ENCODE measurements at regions not wholly inside any gene's neighbourhood (a gene's known extent, or its start where the extent isn't known, plus 50 kb on each side); places are given as distances from the start of the nearest gene placed in this dataset.

DNA sequence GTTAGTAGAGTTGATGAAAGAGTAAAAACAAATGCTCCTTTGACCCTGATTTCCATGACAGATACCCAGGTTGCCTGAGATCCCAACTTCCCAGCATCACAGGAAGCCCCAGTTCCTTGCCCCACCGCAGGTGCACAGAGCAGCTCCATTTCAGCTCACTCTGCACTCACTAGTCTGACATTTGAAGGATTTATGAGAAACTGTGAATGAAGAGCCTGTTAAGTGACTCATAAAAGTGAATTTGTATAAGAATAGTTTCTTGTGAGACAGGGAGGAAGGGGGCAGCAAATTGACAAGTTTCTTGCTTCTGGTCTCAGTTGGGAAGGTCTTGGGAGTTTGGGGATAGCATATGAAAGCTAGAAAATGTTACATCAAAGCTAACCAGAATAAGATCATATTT lies 248.7 kb upstream of the ATP5MC3 start:
- Histone ChIP-seq H4K91ac (replicated peaks; ENCODE audit: insufficient read length, low read length) (no peak overlapping the region), H2AK5ac (ENCODE audit: low read depth, low read length) (no peak overlapping the region), H3K79me1 (ENCODE audit: low read depth, low read length) (no peaks in the 10 kb centered on the region), H2AFZ (ENCODE audit: low read length) (no peak overlapping the region), H3K18ac (ENCODE audit: extremely low read depth, low read length) (no peak overlapping the region), H3K27me3 (replicated peaks in 1 of 4; ENCODE audit: control insufficient read depth in 3 of 4, extremely low read depth in 1 of 4, insufficient read depth in 3 of 4, low read length in 3 of 4) (no peaks in the 10 kb centered on the region), H2BK120ac (replicated peaks; ENCODE audit: low read depth, low read length) (no peak overlapping the region), H3K36me3 (ENCODE audit: control insufficient read depth in 2 of 4, insufficient read depth in 4 of 4, low read length in 3 of 4) (no peaks in the 10 kb centered on the region; a peak in 1 of 8 replicates), H2BK5ac (ENCODE audit: low read depth, low read length) (no peak overlapping the region), H4K20me1 (replicated peaks in 1 of 2; ENCODE audit: control insufficient read depth in 1 of 2, insufficient read depth in 2 of 2, low read length in 2 of 2) (no peaks in the 10 kb centered on the region), H3K23ac (ENCODE audit: insufficient read length) (no peak overlapping the region), H3K9me3 (ENCODE audit: insufficient read depth in 2 of 2, low read depth in 1 of 2, low read length in 1 of 2) (peaks cover 4 to 9% of the 10 kb centered on the region in 2 experiments; a peak in 3 of 4 replicates), H3K9ac (replicated peaks in 1 of 4; ENCODE audit: extremely low read depth in 1 of 4, low read depth in 3 of 4, low read length in 3 of 4) (no peak overlapping the region), H3K56ac (replicated peaks; ENCODE audit: insufficient read length, low read depth, low read length) (no peak overlapping the region), H2BK15ac (ENCODE audit: low read length) (no peak overlapping the region), H3K4ac (replicated peaks; ENCODE audit: insufficient read length, low read depth, low read length) (no peak overlapping the region), H4K8ac (ENCODE audit: extremely low read depth, insufficient read depth, low read length) (no peak overlapping the region), H4K5ac (ENCODE audit: insufficient read length, low read depth, low read length) (no peak overlapping the region), H3K79me2 (ENCODE audit: control insufficient read depth in 1 of 2, insufficient read depth in 2 of 2, low read length in 2 of 2) (no peaks in the 10 kb centered on the region), H3K14ac (ENCODE audit: insufficient read length) (no peak overlapping the region), H3K23me2 (ENCODE audit: low read depth, low read length) (no peaks in the 10 kb centered on the region), H3K4me1 (replicated peaks in 1 of 4; ENCODE audit: control insufficient read depth in 3 of 4, insufficient read depth in 4 of 4, low read length in 3 of 4) (no peaks in the 10 kb centered on the region), H2BK20ac (ENCODE audit: low read length) (no peak overlapping the region), H3K4me3 (ENCODE audit: extremely low read depth in 1 of 4, insufficient read depth in 2 of 4, low read depth in 3 of 4, low read length in 4 of 4) (no peak overlapping the region), H3K27ac (ENCODE audit: low read depth, low read length) (no peak overlapping the region), H2BK12ac (ENCODE audit: low read depth, low read length) (no peak overlapping the region), H3K4me2 (ENCODE audit: insufficient read depth in 1 of 2, low read depth in 2 of 2, low read length in 2 of 2) (no peak overlapping the region)
- ChIA-PET POLR2A (ENCODE audit: partially characterized antibody) (no interaction called here), CTCF (ENCODE audit: partially characterized antibody) (interaction anchor here (1.9 to 2.6 kb wide), 2 partner anchors 11 to 15 kb away, joined by 8 to 9 read pairs; no protein-coding TSS in a partner anchor)
- 93% methylated on average over 1 of the region's 1 CpG; no CpG with 5 or more reads in 1 of the 2 experiments for WGBS, 2 experiments (ENCODE audit: extremely low coverage in 1 of 2, insufficient coverage in 1 of 2, insufficient read length in 1 of 2, insufficient replicate concordance in 2 of 2, low coverage in 1 of 2, low lambda C conversion rate in 2 of 2, missing lambda C conversion rate in 1 of 2)
- FAIRE-seq (no peak), DNase-seq (ENCODE audit: low read depth in 1 of 2, low spot score in 2 of 2) (no peak)
- TF ChIP-seq PHF8 (conservative IDR thresholded peaks at IDR 0.05; ENCODE audit: low read depth, low read length) (no peak), TEAD4 (IDR thresholded peaks at IDR 0.05; ENCODE audit: low read depth, low read length) (no peak), BRCA1 (IDR thresholded peaks at IDR 0.05; ENCODE audit: low read depth, low read length) (no peak), NRF1 (IDR thresholded peaks at IDR 0.05; ENCODE audit: low read depth, low read length) (no peak)

Data from H1 (cell line).